Fibroblast of lung (primary cell): ENCODE measurements at regions not wholly inside any gene's neighbourhood (a gene's known extent, or its start where the extent isn't known, plus 50 kb on each side); places are given as distances from the start of the nearest gene placed in this dataset.
"Not testable (repeated sequence)": the region's sequence is repeated elsewhere in the genome, so short reads cannot be mapped to it uniquely, and the experiment has no call there.

Source experiments
- DNase-seq, 2 donors: peaks; one replicate each; pipeline versions ENCODE4 v3.0.0 to v3.0.0-alpha.2; 2010; ENCODE audit warnings: low read depth in 2 of 2
- H2AFZ ChIP-seq: 2 replicates; pipeline ENCODE4 v1.5.1; 2012; ENCODE audit warnings: low read length, control low read depth, inconsistent platforms
- H3K27ac ChIP-seq: 2 replicates; pipeline ENCODE4 v1.5.1; 2011; ENCODE audit warnings: low read length, control low read depth; ENCODE audit not compliant: insufficient read depth
- H3K27me3 ChIP-seq: 2 replicates; pipeline ENCODE4 v1.5.1; 2011; ENCODE audit warnings: mild to moderate bottlenecking, low read length; ENCODE audit not compliant: control insufficient read depth, insufficient read depth
- H3K36me3 ChIP-seq: 2 replicates; pipeline ENCODE4 v1.5.1; 2011; ENCODE audit warnings: low read length; ENCODE audit not compliant: control insufficient read depth, insufficient read depth
- H3K4me1 ChIP-seq: 2 replicates; pipeline ENCODE4 v1.5.1; 2011; ENCODE audit warnings: low read length; ENCODE audit not compliant: control insufficient read depth, insufficient read depth; ENCODE audit errors: extremely low read depth
- H3K4me2 ChIP-seq: 2 replicates; pipeline ENCODE4 v1.5.1; 2011; ENCODE audit warnings: low read length, control low read depth; ENCODE audit not compliant: insufficient read depth; ENCODE audit errors: extremely low read depth
- H3K4me3 ChIP-seq, 4 experiments: fragments of 200-600 bp in 1 of 4; sonication (generic) in 1 of 4; replicated peaks in 1 of 4; 2 replicates each; pipeline ENCODE4 v1.5.1; 2011 to 2016; ENCODE audit warnings: low read length in 4 of 4, low read depth in 3 of 4, mild to moderate bottlenecking in 3 of 4, control low read depth in 2 of 4, inconsistent platforms in 1 of 4, mixed read lengths in 1 of 4; ENCODE audit not compliant: insufficient read depth in 1 of 4; ENCODE audit errors: control extremely low read depth in 1 of 4
- H3K79me2 ChIP-seq: 2 replicates; pipeline ENCODE4 v1.5.1; 2012; ENCODE audit warnings: mild to moderate bottlenecking, low read length, inconsistent platforms; ENCODE audit not compliant: control insufficient read depth, insufficient read depth
- H3K9ac ChIP-seq: 2 replicates; pipeline ENCODE4 v1.5.1; 2011; ENCODE audit warnings: mild to moderate bottlenecking, low read length, control low read depth; ENCODE audit not compliant: insufficient read depth
- H3K9me3 ChIP-seq: 2 replicates; pipeline ENCODE4 v1.5.1; 2012; ENCODE audit warnings: low read depth, low read length; ENCODE audit not compliant: control insufficient read depth, insufficient read depth
- H4K20me1 ChIP-seq: 2 replicates; pipeline ENCODE4 v1.5.1; 2011; ENCODE audit warnings: low read length; ENCODE audit not compliant: control insufficient read depth, insufficient read depth; ENCODE audit errors: extremely low read depth
- EZH2 ChIP-seq: IDR thresholded peaks from 2 replicates; pipeline ENCODE4 v1.5.1; 2012; ENCODE audit warnings: low read length, control low read depth, mild to moderate bottlenecking; ENCODE audit errors: missing control alignments
- TF ChIP-seq, protein P1 (sequence below), 2 donors: IDR thresholded peaks in 1 of 2; conservative IDR thresholded peaks in 1 of 2; 1 replicate in 1 of 2; 2 replicates in 1 of 2; pipeline ENCODE4 v1.5.1; 2011 to 2012; ENCODE audit warnings: low read length in 2 of 2, control low read depth in 1 of 2, inconsistent platforms in 1 of 2, low read depth in 1 of 2, mild to moderate bottlenecking in 1 of 2

DNA sequence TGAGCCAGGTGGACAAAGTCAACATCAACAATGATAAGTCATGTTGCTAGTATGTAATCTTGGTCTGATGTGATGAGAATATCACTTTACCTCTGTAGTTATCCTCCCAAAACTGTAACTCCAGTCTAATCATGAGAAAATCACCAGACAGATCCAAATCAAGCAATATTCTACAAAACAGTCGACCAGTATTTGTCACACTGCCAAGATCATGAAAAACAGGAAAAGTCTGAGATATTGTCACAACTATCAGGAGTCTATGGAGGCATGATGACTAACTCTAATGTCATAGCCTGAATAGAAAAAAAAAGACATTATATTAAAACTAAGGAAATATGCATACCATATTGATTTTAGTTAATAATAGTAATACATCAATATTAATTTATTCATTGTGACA is 1883.3 kb upstream of the CELF4 start:
- peak in 1 of 2 donors; percentile 23 for DNase-seq
- Histone ChIP-seq H3K4me2 (no peak overlapping the region), H3K36me3 (no peaks in the 10 kb centered on the region), H4K20me1 (no peaks in the 10 kb centered on the region), H3K9ac (no peak overlapping the region), H2AFZ (no peak overlapping the region), H3K27me3 (no peaks in the 10 kb centered on the region), H3K27ac (no peak overlapping the region), H3K4me1 (no peaks in the 10 kb centered on the region), H3K4me3 (no peak overlapping the region), H3K79me2 (no peaks in the 10 kb centered on the region), H3K9me3 (no peaks in the 10 kb centered on the region)
- TF ChIP-seq, protein P1, sequence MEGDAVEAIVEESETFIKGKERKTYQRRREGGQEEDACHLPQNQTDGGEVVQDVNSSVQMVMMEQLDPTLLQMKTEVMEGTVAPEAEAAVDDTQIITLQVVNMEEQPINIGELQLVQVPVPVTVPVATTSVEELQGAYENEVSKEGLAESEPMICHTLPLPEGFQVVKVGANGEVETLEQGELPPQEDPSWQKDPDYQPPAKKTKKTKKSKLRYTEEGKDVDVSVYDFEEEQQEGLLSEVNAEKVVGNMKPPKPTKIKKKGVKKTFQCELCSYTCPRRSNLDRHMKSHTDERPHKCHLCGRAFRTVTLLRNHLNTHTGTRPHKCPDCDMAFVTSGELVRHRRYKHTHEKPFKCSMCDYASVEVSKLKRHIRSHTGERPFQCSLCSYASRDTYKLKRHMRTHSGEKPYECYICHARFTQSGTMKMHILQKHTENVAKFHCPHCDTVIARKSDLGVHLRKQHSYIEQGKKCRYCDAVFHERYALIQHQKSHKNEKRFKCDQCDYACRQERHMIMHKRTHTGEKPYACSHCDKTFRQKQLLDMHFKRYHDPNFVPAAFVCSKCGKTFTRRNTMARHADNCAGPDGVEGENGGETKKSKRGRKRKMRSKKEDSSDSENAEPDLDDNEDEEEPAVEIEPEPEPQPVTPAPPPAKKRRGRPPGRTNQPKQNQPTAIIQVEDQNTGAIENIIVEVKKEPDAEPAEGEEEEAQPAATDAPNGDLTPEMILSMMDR (conservative IDR thresholded peaks at IDR 0.05 in 1 of 2, IDR thresholded peaks at IDR 0.05 in 1 of 2; ENCODE audit: low read depth in 1 of 2, low read length in 2 of 2), result no peak
- no peak for TF ChIP-seq EZH2

DNA sequence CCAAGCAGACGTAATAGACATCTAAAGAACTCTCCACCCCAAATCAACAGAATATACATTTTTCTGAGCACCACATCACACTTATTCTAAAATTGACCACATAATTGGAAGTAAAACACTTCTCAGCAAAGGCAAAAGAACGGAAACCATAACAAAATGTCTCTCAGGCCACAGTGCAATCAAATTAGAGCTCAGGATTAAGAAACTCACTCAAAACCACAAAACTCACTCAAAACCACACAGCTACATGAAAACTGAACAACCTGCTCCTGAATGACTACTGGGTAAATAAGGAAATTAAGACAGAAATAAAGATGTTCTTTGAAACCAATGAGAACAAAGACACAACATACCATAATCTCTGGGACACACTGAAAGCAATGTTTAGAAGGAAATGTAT is 1879.4 kb upstream of the CELF4 start:
- not testable (repeated sequence) for H3K4me2 ChIP-seq, H3K4me3 ChIP-seq, DNase-seq, H3K36me3 ChIP-seq, H3K9me3 ChIP-seq, H2AFZ ChIP-seq, H4K20me1 ChIP-seq, H3K4me1 ChIP-seq, H3K27me3 ChIP-seq, H3K27ac ChIP-seq, H3K9ac ChIP-seq, H3K79me2 ChIP-seq

DNA sequence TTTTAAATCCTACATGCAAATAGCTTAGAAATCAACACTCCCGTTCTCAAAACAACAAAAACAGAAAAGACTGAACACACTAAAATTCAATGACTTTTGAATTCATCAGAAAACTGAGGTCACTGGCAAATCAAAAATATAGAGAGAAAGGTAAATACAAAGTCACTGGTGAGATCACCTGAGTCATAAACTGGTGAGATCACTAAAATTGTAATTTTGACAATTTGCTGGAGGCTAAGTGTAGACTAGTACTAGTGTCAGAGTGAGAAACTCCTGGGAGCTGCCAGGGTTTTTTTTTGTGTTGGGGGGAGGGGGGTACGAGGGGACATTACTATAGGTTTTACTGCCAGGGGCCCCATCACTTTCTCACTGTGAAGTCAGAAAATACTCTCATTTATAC is 1876.0 kb upstream of the CELF4 start:
- no peaks in the 10 kb centered on the region for H3K79me2 ChIP-seq
- no peak overlapping the region for H3K9ac ChIP-seq
- no peak overlapping the region for H2AFZ ChIP-seq
- H3K4me2 ChIP-seq, result no peak overlapping the region
- H3K4me3 ChIP-seq, result no peak overlapping the region
- H3K27me3 ChIP-seq, result no peaks in the 10 kb centered on the region
- TF ChIP-seq, protein P1 (conservative IDR thresholded peaks at IDR 0.05 in 1 of 2, IDR thresholded peaks at IDR 0.05 in 1 of 2; ENCODE audit: low read depth in 1 of 2, low read length in 2 of 2), result no peak
- no peak for TF ChIP-seq EZH2
- DNase-seq, result no peak
- H3K27ac ChIP-seq, result no peak overlapping the region
- no peaks in the 10 kb centered on the region for H4K20me1 ChIP-seq
- H3K9me3 ChIP-seq, result no peaks in the 10 kb centered on the region
- no peaks in the 10 kb centered on the region for H3K36me3 ChIP-seq
- no peaks in the 10 kb centered on the region for H3K4me1 ChIP-seq

DNA sequence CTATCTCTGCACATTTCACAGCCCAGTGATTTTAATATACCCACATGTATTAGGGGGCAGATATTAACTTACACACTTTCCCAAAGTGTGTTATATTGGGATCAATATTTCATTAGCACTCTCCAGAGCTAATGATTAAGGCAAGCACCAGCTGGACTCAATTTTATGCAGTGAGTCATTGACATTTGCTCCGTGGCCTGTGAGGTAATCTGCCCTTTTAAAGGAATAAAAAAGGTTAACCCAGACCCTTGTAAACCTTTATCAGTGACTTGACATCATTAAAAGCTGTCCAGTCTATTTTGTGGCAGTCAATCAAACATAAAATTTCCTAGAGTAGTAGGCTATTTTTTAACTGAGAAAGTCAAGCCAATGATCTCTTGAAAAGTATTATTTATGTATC is 1870.4 kb upstream of the CELF4 start:
- no peak overlapping the region for H3K4me3 ChIP-seq

More for the DNA sequence above, 1870.4 kb upstream of the CELF4 start:
- Histone ChIP-seq H3K79me2 (no peaks in the 10 kb centered on the region), H3K27ac (no peak overlapping the region), H3K9me3 (no peaks in the 10 kb centered on the region), H3K27me3 (no peaks in the 10 kb centered on the region), H2AFZ (no peak overlapping the region), H4K20me1 (no peaks in the 10 kb centered on the region), H3K4me1 (no peaks in the 10 kb centered on the region), H3K4me2 (no peak overlapping the region), H3K9ac (no peak overlapping the region), H3K36me3 (no peaks in the 10 kb centered on the region)
- TF ChIP-seq, protein P1 (conservative IDR thresholded peaks at IDR 0.05 in 1 of 2, IDR thresholded peaks at IDR 0.05 in 1 of 2; ENCODE audit: low read depth in 1 of 2, low read length in 2 of 2), result no peak
- no peak for TF ChIP-seq EZH2
- no peak for DNase-seq
